K562 (cell line): ENCODE measurements at regions not wholly inside any gene's neighbourhood (a gene's known extent, or its start where the extent isn't known, plus 50 kb on each side); places are given as distances from the start of the nearest gene placed in this dataset.

Source experiments
- ATAC-seq: fragments of 200-7000 bp; cut with Tn5 transposase; 3 replicates; pipeline ENCODE4 v1.9.1; 2020; ENCODE audit warnings: moderate library complexity
- BruUV-seq: library from RNA; stranded (reverse); fragments of 400-500 nt; replicated peaks from 2 replicates; lab custom pipeline; 2021; lab: Mats Ljungman, UMichigan
- CTCF ChIA-PET: fragments of 300-600 bp; formaldehyde crosslinking; extraction: SDS; loops from one replicate; lab custom pipeline; 2021; ENCODE audit warnings: low intra/inter-chr PET ratio; lab: Yijun Ruan, JAX
- POLR2A ChIA-PET: fragments of 300-600, 350-650 bp; sonication (Branson Sonifier 250); formaldehyde crosslinking; extraction: SDS; loops from one replicate; lab custom pipeline; 2021; ENCODE audit warnings: antibody characterized with exemption, inconsistent platforms; lab: Yijun Ruan, JAX
- DNase-seq, 4 experiments: peaks; one replicate each; pipeline versions ENCODE4 v3.0.0 to v3.0.0-alpha.2; 2011 to 2018; ENCODE audit warnings: low spot score in 3 of 4, mixed read lengths in 3 of 4; ENCODE audit errors: extremely low read depth in 1 of 4
- FAIRE-seq: peaks from 2 replicates; lab custom pipeline; 2011; peaks lifted over from hg19 to GRCh38; lab: Jason Lieb, UNC
- H2AFZ ChIP-seq: 2 replicates; pipeline ENCODE4 v1.6.0; 2011; ENCODE audit warnings: low read depth, low read length, control low read depth, inconsistent platforms
- H3K27ac ChIP-seq: fragments of 200-600 bp; 3 replicates; pipeline ENCODE4 v1.8.0; 2011; ENCODE audit warnings: low read depth, mild to moderate bottlenecking, control low read depth, inconsistent platforms, low read length, moderate library complexity, mixed read lengths; ENCODE audit errors: extremely low read depth
- H3K27me3 ChIP-seq, 2 experiments: fragments of 300-600 bp in 1 of 2; 2 replicates in 1 of 2; 3 replicates in 1 of 2; pipeline versions ENCODE4 v1.6.0 to v1.8.0; 2011; ENCODE audit warnings: inconsistent platforms in 2 of 2, low read length in 2 of 2, mild to moderate bottlenecking in 1 of 2, mixed read lengths in 1 of 2, moderate library complexity in 1 of 2; ENCODE audit not compliant: control insufficient read depth in 2 of 2, insufficient read depth in 2 of 2
- H3K36me3 ChIP-seq: fragments of 300-600 bp; 3 replicates; pipeline ENCODE4 v1.8.0; 2011; ENCODE audit warnings: mild to moderate bottlenecking, low read length, inconsistent platforms; ENCODE audit not compliant: control insufficient read depth, insufficient read depth
- H3K4me1 ChIP-seq, 2 experiments: fragments of 200-600 bp in 1 of 2; replicated peaks in 1 of 2; 2 replicates in 1 of 2; 3 replicates in 1 of 2; pipeline versions ENCODE4 v1.5.1 to v1.8.0; 2011; ENCODE audit warnings: inconsistent platforms in 2 of 2, low read length in 2 of 2, mild to moderate bottlenecking in 1 of 2, mixed read lengths in 1 of 2, moderate library complexity in 1 of 2; ENCODE audit not compliant: control insufficient read depth in 2 of 2, insufficient read depth in 2 of 2
- H3K4me2 ChIP-seq: 2 replicates; pipeline ENCODE4 v1.6.1; 2011; ENCODE audit warnings: low read length, control low read depth, inconsistent platforms, mixed read lengths; ENCODE audit not compliant: insufficient read depth
- H3K4me3 ChIP-seq: fragments of 200-600 bp; sonication (generic), shearing (Covaris generic); 2 replicates; pipeline ENCODE4 v1.5.1; 2016; ENCODE audit warnings: control low read depth, inconsistent platforms
- H3K79me2 ChIP-seq: fragments of 200-600 bp; 3 replicates; pipeline ENCODE4 v1.8.0; 2011; ENCODE audit warnings: low read length, inconsistent platforms; ENCODE audit not compliant: control insufficient read depth, insufficient read depth
- H3K9ac ChIP-seq, 2 experiments: 2 replicates each; pipeline versions ENCODE4 v1.6.0 to v1.6.1; 2011; ENCODE audit warnings: low read depth in 2 of 2, low read length in 2 of 2, control low read depth in 1 of 2, inconsistent platforms in 1 of 2, mild to moderate bottlenecking in 1 of 2, mixed read lengths in 1 of 2; ENCODE audit not compliant: insufficient read depth in 1 of 2
- H3K9me1 ChIP-seq: one replicate; pipeline ENCODE4 v1.6.0; 2011; ENCODE audit warnings: inconsistent platforms, mild to moderate bottlenecking, low read length, moderate library complexity; ENCODE audit not compliant: control insufficient read depth, insufficient read depth
- H3K9me3 ChIP-seq: replicated peaks from 2 replicates; pipeline ENCODE4 v1.5.1; 2011; ENCODE audit warnings: low read depth, low read length, inconsistent platforms; ENCODE audit not compliant: control insufficient read depth, insufficient read depth
- H4K20me1 ChIP-seq: replicated peaks from 2 replicates; pipeline ENCODE4 v1.6.1; 2011; ENCODE audit warnings: low read length, inconsistent platforms, mixed read lengths; ENCODE audit not compliant: control insufficient read depth, insufficient read depth
- BCL6 ChIP-seq: fragments of 250-450 bp; sonication (Bioruptor Pico); IDR thresholded peaks from 2 replicates; pipeline ENCODE4 v1.4.0; 2020
- EP400 ChIP-seq: fragments of 450-650 bp; IDR thresholded peaks from 2 replicates; pipeline ENCODE4 v1.6.1; 2017; ENCODE audit warnings: antibody characterized with exemption, mild to moderate bottlenecking, moderate library complexity
- ETV6 ChIP-seq, 3 experiments: fragments of 150-350 bp in 1 of 3; sonication (generic) in 1 of 3; formaldehyde crosslinking in 1 of 3; IDR thresholded peaks; 2 replicates each; pipeline versions ENCODE4 v1.6.1 to v1.8.0; 2014 to 2022; ENCODE audit warnings: borderline replicate concordance in 2 of 3, low read depth in 2 of 3, antibody characterized with exemption in 1 of 3, low read length in 1 of 3, mild to moderate bottlenecking in 1 of 3, missing genetic modification reagents in 1 of 3
- FOS ChIP-seq: IDR thresholded peaks from 3 replicates; pipeline ENCODE4 v1.6.1; 2011; ENCODE audit not compliant: insufficient read length; ENCODE audit errors: extremely low read depth
- KLF13 ChIP-seq: fragments of 450-650 bp; IDR thresholded peaks from 2 replicates; pipeline ENCODE4 v1.6.1; 2016; ENCODE audit warnings: missing genetic modification characterization, low read depth, mild to moderate bottlenecking, missing compliant biosample characterization, moderate library complexity, borderline replicate concordance
- LARP7 ChIP-seq: fragments of 450-650 bp; IDR thresholded peaks from 2 replicates; pipeline ENCODE4 v1.6.1; 2016
- MAFF ChIP-seq: IDR thresholded peaks from 2 replicates; pipeline ENCODE4 v1.6.1; 2012; ENCODE audit warnings: low read length, improper control_type of control experiment
- NCOR1 ChIP-seq: fragments of 450-650 bp; IDR thresholded peaks from 2 replicates; pipeline ENCODE4 v1.6.1; 2016; ENCODE audit warnings: mild to moderate bottlenecking, moderate library complexity
- NR2C1 ChIP-seq, 2 experiments: fragments of 450-650 bp; IDR thresholded peaks; 2 replicates each; pipeline ENCODE4 v1.6.1; 2017; ENCODE audit warnings: mild to moderate bottlenecking in 2 of 2, antibody characterized with exemption in 1 of 2, inconsistent platforms in 1 of 2, missing compliant biosample characterization in 1 of 2, missing genetic modification characterization in 1 of 2
- POLR3G ChIP-seq: IDR thresholded peaks from 2 replicates; pipeline ENCODE4 v1.6.1; 2011; ENCODE audit not compliant: insufficient read length, insufficient replicate concordance; ENCODE audit errors: extremely low read depth
- SIN3B ChIP-seq: fragments of 450-650 bp; IDR thresholded peaks from 2 replicates; pipeline ENCODE4 v1.6.1; 2017; ENCODE audit warnings: low read depth, mild to moderate bottlenecking, moderate library complexity
- SP1 ChIP-seq: sonication (generic); formaldehyde crosslinking; IDR thresholded peaks from 2 replicates; pipeline ENCODE4 v1.8.1; 2022; ENCODE audit warnings: mild to moderate bottlenecking, missing genetic modification reagents
- TCF15 ChIP-seq: fragments of 250-450 bp; sonication (Bioruptor Pico); IDR thresholded peaks from 2 replicates; pipeline ENCODE4 v1.8.0; 2022; ENCODE audit warnings: moderate library complexity, mild to moderate bottlenecking, inconsistent platforms
- ZNF316 ChIP-seq: fragments of 450-650 bp; IDR thresholded peaks from 2 replicates; pipeline ENCODE4 v1.6.1; 2016
- ZNF354B ChIP-seq: fragments of 250-450 bp; sonication (Bioruptor Pico); IDR thresholded peaks from 2 replicates; pipeline ENCODE4 v1.4.0; 2020
- ZNF436 ChIP-seq: fragments of 250-450, 450-650 bp; sonication (Bioruptor Pico); formaldehyde crosslinking; IDR thresholded peaks from 2 replicates; pipeline ENCODE4 v1.7.0; 2020; ENCODE audit warnings: mild to moderate bottlenecking
- WGBS: fragments of 100-300 bp; shearing (Covaris generic); methylation state at CpG from one replicate; pipeline ENCODE4 v1.1.6; 2016; ENCODE audit warnings: low coverage, mixed read lengths; ENCODE audit not compliant: insufficient coverage; ENCODE audit errors: missing lambda C conversion rate; 5-methylcytosine and 5-hydroxymethylcytosine counted together
- in situ Hi-C: fragments of 300-500 bp; cut with MboI; formaldehyde crosslinking; loops from 4 replicates; pipeline ENCODE4 v1.15.0; 2018; ENCODE audit warnings: inconsistent platforms, mixed read lengths
- intact Hi-C: fragments of 100-400 bp; cut with micrococcal nuclease; formaldehyde crosslinking; loops from 2 replicates; pipeline ENCODE4 v1.14.2; 2022

DNA sequence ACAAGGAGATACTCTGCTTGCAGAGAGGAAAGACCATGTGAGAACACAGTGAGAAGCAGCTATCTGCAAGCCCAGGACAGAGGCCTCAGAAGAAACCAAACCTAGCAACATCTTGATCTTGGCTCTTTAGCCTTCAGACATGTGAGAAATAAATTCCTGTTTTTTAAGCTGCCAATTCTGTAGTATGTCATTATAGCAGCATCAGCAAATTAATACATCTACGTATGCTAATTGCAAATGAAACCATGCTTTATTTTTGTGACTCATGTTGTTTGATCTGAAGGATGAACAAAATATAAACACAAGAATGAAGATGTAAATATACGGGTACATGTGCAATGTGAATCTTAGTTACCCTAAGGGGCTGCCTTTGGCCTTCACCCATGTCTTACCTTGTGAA lies 714.4 kb upstream of the ARPP21 start:
- DNase-seq = no peak
- Histone ChIP-seq H3K4me3 (no peak overlapping the region), H3K9me1 (no peaks in the 10 kb centered on the region), H2AFZ (no peak overlapping the region), H3K36me3 (no peaks in the 10 kb centered on the region), H3K4me1 (no peaks in the 10 kb centered on the region), H3K9ac (no peak overlapping the region), H4K20me1 (no peaks in the 10 kb centered on the region), H3K9me3 (peaks cover 2% of the 10 kb centered on the region; the same call in 1 of the 2 replicates), H3K27ac (no peak overlapping the region), H3K79me2 (no peaks in the 10 kb centered on the region), H3K27me3 (no peaks in the 10 kb centered on the region), H3K4me2 (no peak overlapping the region)
- TF ChIP-seq SIN3B (no peak), NCOR1 (no peak), FOS (no peak), LARP7 (no peak), MAFF (peak; percentile 26; the same call in 1 of the 2 replicates), SP1 (CRISPR knock-in tag) (no peak), ZNF316 (peak; percentile 59), BCL6 (CRISPR knock-in tag) (no peak)
- ATAC-seq = no peak
- no TSS peak for BruUV-seq
- FAIRE-seq = no peak
- 5% methylated on average over 2 of the region's 2 CpGs for WGBS
- POLR2A ChIA-PET = no interaction called here
- intact Hi-C loops (no loop called here), in situ Hi-C loops (no loop called here)
- CTCF ChIA-PET = no interaction called here

GRCh38 chr3:34925851-34926250 lies 713.5 kb upstream of the ARPP21 start:
- intact Hi-C loops = no loop called here
- TF ChIP-seq POLR3G (no peak), ETV6 (IDR thresholded peaks at IDR 0.05; ENCODE audit: borderline replicate concordance in 1 of 2, low read depth in 2 of 2, low read length in 1 of 2) (no peak), ETV6 (CRISPR knock-in tag; IDR thresholded peaks at IDR 0.05; ENCODE audit: borderline replicate concordance) (no peak), TCF15 (CRISPR knock-in tag) (no peak), ZNF436 (no peak), NR2C1 (IDR thresholded peaks at IDR 0.05) (no peak), NR2C1 (tag; IDR thresholded peaks at IDR 0.05) (no peak), KLF13 (no peak), EP400 (no peak), ZNF354B (CRISPR knock-in tag) (no peak)
- H3K36me3 ChIP-seq = no peaks in the 10 kb centered on the region
- no peaks in the 10 kb centered on the region for H3K27me3 ChIP-seq
- H3K9me1 ChIP-seq = no peaks in the 10 kb centered on the region
- H3K9me3 ChIP-seq = peaks cover 2% of the 10 kb centered on the region
- H3K79me2 ChIP-seq = no peaks in the 10 kb centered on the region
- H3K27ac ChIP-seq = no peak overlapping the region
- 0% methylated on average over 1 of the region's 1 CpG for WGBS
- H3K4me2 ChIP-seq = no peak overlapping the region
- in situ Hi-C loops = no loop called here
- no TSS peak for BruUV-seq
- H2AFZ ChIP-seq = no peak overlapping the region
- no peak overlapping the region for H3K4me3 ChIP-seq
- no peaks in the 10 kb centered on the region for H4K20me1 ChIP-seq
- FAIRE-seq (no peak), DNase-seq (no peak), ATAC-seq (no peak)
- no peak overlapping the region for H3K9ac ChIP-seq
- no peaks in the 10 kb centered on the region for H3K4me1 ChIP-seq
- CTCF ChIA-PET = no interaction called here
- POLR2A ChIA-PET = interaction anchor here (0.7 kb wide), 1 partner anchor 984 kb away, joined by 3 read pairs; no protein-coding TSS in a partner anchor
